ENCODE measurements at regions not wholly inside any gene's neighbourhood (a gene's known extent, or its start where the extent isn't known, plus 50 kb on each side); places are given as distances from the start of the nearest gene placed in this dataset.

GRCh38 chr22:25510876-25511275 is 53.6 kb upstream of the GRK3 start:
- peaks cover 6% of the 10 kb centered on the region; the same call in 1 of the 3 replicates for H3K36me3 Mint-ChIP-seq (ENCODE audit: low read depth)
- Histone ChIP-seq H3K4me1 (ENCODE audit: insufficient read depth) (peaks cover 19% of the 10 kb centered on the region), H3K27me3 (ENCODE audit: insufficient read depth) (no peaks in the 10 kb centered on the region), H4K20me1 (replicated peaks; ENCODE audit: insufficient read depth) (no peaks in the 10 kb centered on the region), H2AFZ (no peak overlapping the region), H3K4me2 (no peak overlapping the region), H3K36me3 (ENCODE audit: insufficient read depth) (no peaks in the 10 kb centered on the region; the same call in 1 of the 2 replicates), H3K4me3 (no peak overlapping the region), H3K9me2 (ENCODE audit: insufficient read depth) (0 out of 2 replicates have a peak, but pooled peaks cover 2% of the 10 kb centered on the region), H3K79me2 (replicated peaks; ENCODE audit: insufficient read depth) (no peaks in the 10 kb centered on the region), H3K27ac (ENCODE audit: low read depth) (no peak overlapping the region), H3F3A (replicated peaks; ENCODE audit: low read depth) (no peaks in the 10 kb centered on the region)
- TF ChIP-seq ZNF462 (CRISPR knock-in tag; IDR thresholded peaks at IDR 0.05) (no peak), JUNB (IDR thresholded peaks at IDR 0.05; ENCODE audit: unreplicated experiment) (no peak), ZNF331 (CRISPR knock-in tag; IDR thresholded peaks at IDR 0.05; ENCODE audit: low read depth) (no peak), REST (IDR thresholded peaks at IDR 0.05; ENCODE audit: unreplicated experiment) (no peak), EZH2 (IDR thresholded peaks at IDR 0.05; ENCODE audit: low read depth, unreplicated experiment) (no peak), POLR2AphosphoS5 (IDR thresholded peaks at IDR 0.05; ENCODE audit: low read depth) (no peak), NANOG (IDR thresholded peaks at IDR 0.05; ENCODE audit: borderline replicate concordance) (no peak), EZH2phosphoT487 (IDR thresholded peaks at IDR 0.05; ENCODE audit: unreplicated experiment) (no peak), CREB1 (CRISPR knock-in tag; IDR thresholded peaks at IDR 0.05; ENCODE audit: low read depth) (no peak), CTCF (conservative IDR thresholded peaks at IDR 0.05; ENCODE audit: low read depth in 2 of 2) (no peak), STAT1 (IDR thresholded peaks at IDR 0.05; ENCODE audit: unreplicated experiment) (no peak), ETS1 (IDR thresholded peaks at IDR 0.05) (no peak), ZNF114 (CRISPR knock-in tag; IDR thresholded peaks at IDR 0.05) (no peak)
- no peaks in the 10 kb centered on the region for H3K9me3 Mint-ChIP-seq
- ATAC-seq (no peak), DNase-seq (ENCODE audit: low spot score) (no peak)
- peaks cover under 1% of the 10 kb centered on the region for H3K27me3 Mint-ChIP-seq (ENCODE audit: insufficient read depth, low read depth, poor library complexity)
- peaks cover 37% of the 10 kb centered on the region for H3K4me1 Mint-ChIP-seq
- H3K27ac Mint-ChIP-seq = no peak overlapping the region
- no peak overlapping the region for H3K4me3 Mint-ChIP-seq

Data from GM23338 (cell line).